ENCODE measurements at regions not wholly inside any gene's neighbourhood (a gene's known extent, or its start where the extent isn't known, plus 50 kb on each side); places are given as distances from the start of the nearest gene placed in this dataset.
"Not testable (repeated sequence)": the region's sequence is repeated elsewhere in the genome, so short reads cannot be mapped to it uniquely, and the experiment has no call there.

GRCh38 chr14:106729551-106729950 is 1203.2 kb downstream of the TMEM121 start:
- no peak for DNase-seq (ENCODE audit: low spot score)
- TF ChIP-seq CTCF (IDR thresholded peaks at IDR 0.05; ENCODE audit: extremely low read depth, missing control alignments), result no peak

DNA sequence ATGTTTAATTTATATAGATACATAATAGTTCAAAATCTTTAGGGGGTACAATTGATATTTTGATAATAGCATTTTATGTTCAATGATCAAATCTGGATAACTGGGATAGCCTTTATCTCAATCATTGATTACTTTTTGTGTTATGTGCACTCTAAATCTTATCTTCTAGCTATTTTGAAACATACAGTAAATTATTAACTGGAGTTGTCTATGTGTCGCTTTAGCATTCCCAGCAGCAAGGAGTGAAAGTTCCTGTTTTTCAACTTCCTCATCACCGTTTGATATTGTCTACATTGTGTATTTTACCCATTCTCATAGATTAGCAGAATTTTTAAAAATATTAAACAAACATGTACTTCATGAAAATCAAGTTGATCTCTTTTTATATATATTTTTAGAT is 1207.4 kb downstream of the TMEM121 start:
- no peak for TF ChIP-seq CTCF (IDR thresholded peaks at IDR 0.05; ENCODE audit: extremely low read depth, missing control alignments)
- no peak for DNase-seq (ENCODE audit: low spot score)

- no peak for TF ChIP-seq CTCF (IDR thresholded peaks at IDR 0.05; ENCODE audit: extremely low read depth, missing control alignments)
- no peak for DNase-seq (ENCODE audit: low spot score)
These were observed 1210.6 kb downstream of the TMEM121 start for GRCh38 chr14:106737021-106737420.

DNA sequence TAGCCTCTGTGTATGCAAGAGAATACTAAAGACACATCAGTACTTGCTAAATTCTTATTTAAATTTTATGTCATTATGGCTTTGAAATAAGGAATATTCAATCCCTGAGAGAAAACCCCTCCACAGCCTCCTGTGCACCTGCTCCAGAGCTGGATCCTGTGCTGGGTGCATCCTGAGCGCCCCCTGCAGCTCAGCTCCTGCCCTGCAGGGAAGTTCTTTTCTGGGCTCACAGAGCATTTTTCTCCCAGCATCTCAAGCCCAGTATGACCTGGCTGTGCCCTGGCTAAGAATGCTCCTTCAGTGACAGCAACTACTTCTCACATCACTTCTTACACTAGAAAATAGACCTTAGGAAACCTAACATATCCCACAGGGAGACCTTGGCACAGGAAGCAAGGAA is 1211.7 kb downstream of the TMEM121 start:
- no peak for DNase-seq (ENCODE audit: low spot score)
- no peak for TF ChIP-seq CTCF (IDR thresholded peaks at IDR 0.05; ENCODE audit: extremely low read depth, missing control alignments)

DNA sequence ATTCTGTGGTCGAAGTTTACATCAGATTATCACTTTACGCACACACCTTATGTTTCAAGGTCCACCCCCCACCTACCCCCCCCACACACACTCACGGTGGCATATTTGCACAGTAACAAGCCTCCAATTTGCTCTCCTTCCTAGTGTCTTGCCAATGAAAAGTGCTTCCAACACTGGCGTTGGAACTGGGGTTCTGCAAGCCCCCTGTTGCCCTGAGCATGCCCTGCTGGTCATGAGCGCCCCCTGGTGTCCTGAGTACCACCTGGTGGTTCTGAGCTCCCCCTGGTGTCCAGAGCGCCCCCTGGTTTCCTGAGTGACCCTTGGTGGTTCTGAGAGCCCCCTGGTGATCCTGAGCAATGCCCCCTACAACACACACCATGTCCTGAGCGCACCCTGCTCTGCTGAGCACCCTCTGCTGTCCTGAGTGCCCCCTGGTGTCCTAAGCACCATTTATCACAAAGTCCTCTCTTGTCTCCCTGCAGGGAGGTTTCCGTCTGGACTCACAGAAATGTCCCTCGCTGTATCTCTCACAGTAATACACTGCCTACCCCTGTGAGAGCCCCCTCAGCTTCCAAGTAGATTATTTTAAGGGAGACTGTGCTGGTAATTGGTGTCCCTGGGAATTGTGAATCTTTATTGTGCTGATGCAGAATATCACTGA is 1212.3 kb downstream of the TMEM121 start:
- DNase-seq (ENCODE audit: low spot score), result not testable (repeated sequence)

DNA sequence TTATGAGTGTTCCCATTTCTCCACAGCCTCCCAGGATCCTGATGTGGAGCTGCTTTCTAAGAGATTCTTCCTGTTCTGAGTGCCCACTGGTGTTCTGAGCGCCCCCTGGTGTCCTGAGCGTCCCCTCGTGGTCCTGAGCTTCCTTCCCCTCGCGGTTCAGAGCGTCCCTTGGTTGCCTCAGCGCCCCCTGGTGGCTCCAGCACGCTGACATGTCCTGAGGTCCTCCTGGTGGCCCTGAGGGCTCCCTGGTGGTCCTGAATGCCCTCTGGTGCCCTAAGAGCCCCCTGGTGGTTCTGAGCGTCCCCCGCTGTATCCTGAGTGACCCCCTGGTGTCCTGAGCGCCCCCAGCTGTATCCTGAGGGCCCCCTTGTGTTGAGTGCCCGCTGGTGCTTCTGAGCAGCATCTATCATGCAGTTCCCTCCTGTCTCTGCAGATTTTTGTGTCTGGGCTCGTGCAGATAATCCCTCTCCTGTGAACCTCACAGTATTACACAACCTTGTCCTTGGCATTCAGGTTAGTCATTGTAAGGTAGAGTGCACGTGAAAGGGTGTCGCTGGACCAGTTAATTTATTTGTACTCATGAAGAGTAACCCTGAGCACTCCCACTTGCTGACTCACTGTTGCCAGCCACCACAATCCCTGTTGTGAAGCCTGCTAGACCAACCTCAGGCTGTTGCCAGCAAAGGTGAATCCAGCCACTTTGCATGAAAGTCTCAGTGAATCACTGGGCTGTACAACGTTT is 1214.9 kb downstream of the TMEM121 start:
- DNase-seq (ENCODE audit: low spot score), result not testable (repeated sequence)

- not testable (repeated sequence) for DNase-seq (ENCODE audit: low spot score)
These were observed 1218.8 kb downstream of the TMEM121 start for GRCh38 chr14:106745016-106745767.

DNA sequence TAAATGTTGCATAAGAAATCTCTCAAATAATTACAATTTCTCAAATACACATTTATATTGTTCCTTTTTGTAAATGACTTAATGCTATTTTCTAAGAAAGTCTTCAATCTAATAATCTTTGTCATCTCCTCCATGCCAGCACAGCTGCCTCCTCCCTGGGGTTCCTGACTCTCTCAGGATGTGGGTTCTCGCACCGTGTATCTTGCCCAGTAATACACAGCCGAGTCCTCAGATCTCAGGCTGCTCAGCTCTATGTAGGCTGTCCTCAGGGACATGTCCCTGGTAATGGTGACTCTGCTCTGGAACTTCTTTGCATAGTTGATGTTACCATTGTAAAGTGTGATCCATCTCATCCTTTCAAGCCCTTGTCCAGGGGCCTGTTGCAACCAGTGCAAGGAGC is 1223.7 kb downstream of the TMEM121 start:
- DNase-seq (ENCODE audit: low spot score), result not testable (repeated sequence)

DNA sequence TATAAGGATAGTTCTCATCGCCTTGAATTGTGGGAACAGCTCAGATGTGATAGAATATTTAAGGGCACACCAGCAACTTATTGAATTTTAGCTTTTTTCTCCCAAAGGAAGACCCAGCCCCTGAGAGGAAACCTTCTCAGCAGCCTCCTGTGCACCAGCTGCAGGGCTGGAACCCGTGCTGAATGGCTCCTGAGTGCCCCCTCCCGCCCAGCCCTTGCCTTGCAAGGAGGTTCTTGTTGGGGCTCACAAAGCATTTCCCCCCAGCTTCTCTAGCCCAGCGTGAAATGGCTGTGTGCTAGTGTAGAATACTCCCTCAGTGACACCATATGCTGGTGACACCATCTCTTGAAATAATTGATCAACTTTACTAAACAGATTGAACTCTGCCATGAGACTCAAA is 1227.4 kb downstream of the TMEM121 start:
- not testable (repeated sequence) for DNase-seq (ENCODE audit: low spot score)

DNA sequence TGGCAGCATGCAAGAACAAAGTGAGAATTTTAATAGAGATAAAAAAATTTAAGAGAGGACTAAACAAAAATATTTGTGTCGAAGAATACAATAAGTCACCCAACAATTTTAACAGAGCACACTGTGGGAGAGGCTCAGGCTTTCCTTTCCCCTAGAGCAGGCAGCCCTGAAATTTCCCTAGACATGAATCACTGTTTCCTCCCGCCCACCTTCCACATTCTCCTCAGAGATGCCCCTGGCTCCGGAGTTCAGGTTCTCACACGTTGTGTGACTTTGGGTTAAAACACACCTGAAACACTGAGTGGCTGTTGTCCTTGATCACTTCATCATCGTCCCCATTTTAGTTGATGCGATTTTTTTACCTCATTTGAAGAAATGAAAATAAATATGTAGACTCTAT is 1231.1 kb downstream of the TMEM121 start:
- not testable (repeated sequence) for DNase-seq (ENCODE audit: low spot score)

DNA sequence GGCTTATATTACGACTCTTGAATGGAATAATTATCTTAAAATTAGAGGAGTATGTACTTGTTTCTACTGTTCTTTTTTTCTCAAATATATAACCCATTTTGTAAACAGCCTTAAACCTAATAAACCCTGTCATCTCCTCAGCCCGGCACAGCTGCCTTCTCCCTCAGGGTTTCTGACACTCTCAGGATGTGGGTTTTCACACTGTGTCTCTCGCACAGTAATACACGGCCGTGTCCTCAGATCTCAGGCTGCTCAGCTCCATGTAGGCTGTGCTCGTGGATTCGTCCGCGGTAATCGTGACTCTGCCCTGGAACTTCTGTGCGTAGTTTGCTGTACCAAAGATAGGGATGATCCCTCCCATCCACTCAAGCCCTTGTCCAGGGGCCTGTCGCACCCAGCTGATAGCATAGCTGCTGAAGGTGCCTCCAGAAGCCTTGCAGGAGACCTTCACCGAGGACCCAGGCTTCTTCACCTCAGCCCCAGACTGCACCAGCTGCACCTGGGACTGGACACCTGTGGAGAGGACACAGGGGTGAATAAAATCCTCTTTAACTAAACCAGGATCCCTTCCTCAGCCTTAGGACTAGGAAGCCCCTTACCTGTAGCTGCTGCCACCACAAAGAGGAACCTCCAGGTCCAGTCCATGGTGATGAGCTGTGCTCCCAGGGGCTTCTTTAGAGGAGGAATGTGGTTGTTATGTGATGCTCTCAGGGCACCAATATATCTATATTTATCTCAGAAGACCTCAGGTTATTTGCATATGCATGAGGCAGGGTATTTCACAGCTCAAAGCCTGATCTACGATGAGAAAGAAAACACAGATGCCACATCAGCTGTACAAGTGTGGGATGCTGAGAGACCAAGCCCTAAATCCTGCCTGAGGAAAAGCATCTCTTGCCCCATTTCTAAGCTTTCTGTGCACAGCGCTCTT is 1235.8 kb downstream of the TMEM121 start:
- DNase-seq (ENCODE audit: low spot score), result not testable (repeated sequence)

DNA sequence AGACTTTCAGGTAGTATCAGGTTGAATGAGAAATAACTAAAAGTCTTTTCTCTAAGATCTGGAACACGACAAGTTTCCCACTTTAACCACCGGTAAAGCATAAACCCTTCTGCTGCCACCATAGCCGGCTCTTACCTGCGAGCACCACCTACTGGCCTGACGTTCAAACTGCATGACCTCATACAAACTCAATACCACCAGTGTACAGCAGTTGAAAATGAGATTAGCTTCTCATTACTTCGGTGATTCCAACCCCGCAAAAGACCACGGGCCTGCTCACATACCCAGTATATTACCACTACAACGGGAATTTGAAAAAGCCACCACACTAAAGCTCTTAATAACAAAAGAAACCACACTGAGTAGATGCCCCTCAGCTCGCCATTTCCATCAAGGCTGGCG is 1238.6 kb downstream of the TMEM121 start:
- DNase-seq (ENCODE audit: low spot score), result not testable (repeated sequence)

All from GM20000 (cell line).